ENCODE measurements at regions not wholly inside any gene's neighbourhood (a gene's known extent, or its start where the extent isn't known, plus 50 kb on each side); places are given as distances from the start of the nearest gene placed in this dataset.

DNA sequence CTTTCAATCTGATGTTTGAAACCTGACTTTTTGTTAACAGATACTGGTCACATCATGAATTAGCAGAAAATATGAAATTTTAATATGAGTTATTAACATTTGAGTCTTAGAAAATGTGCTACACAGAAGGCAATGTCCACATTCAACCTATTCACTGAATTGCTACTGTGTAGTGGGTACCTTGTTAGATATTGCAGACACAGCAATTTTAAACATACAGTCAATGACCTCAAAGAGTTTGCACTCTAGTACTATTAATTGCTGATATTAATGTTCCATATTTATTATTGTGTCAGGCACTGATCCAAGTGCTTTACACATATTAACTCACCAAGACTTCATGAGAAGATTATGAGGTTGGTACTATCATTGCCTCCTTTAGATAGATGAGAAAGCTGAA is 385.4 kb upstream of the PKDCC start:
- DNase-seq (ENCODE audit: low read depth, low spot score), result no peak

DNA sequence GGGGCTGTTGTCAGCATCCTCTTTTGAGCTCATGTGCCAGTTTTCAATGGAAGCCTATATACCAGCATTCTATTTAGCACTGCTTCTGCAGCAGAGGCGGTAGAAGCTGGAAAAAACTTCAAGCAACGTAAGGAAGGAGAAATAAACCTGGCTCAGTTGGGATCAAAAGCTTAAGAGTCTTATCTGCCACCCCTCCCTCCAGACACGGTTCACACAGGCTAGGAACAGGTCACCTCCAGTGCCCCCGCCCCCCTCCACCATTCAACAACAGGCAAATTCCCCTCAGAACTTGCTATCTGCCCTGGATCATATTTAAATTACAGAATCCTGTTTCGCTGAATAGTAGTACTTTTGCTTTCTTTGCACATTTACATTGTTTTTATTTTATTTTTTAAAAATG is 384.8 kb upstream of the PKDCC start:
- no peak for DNase-seq (ENCODE audit: low read depth, low spot score)

DNA sequence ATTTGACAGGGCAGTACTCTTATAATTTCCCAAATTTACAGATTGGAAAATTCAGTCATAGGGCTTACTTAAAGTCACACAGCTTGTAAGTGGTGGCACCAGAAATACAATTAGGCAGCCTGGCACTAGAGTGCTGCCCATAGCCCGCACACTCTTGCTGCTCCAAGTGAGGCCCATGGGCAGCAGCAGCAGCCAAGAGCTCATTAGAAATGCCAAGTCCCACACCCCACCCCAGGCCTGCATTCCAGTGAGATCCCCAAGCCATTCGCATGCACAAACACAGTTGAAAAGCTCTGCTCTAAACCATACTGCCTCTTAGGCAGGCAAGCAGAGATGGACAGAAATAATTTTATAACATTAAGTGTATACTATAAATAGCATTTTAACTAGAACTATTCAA is 379.3 kb upstream of the PKDCC start:
- DNase-seq (ENCODE audit: low read depth, low spot score), result no peak

DNA sequence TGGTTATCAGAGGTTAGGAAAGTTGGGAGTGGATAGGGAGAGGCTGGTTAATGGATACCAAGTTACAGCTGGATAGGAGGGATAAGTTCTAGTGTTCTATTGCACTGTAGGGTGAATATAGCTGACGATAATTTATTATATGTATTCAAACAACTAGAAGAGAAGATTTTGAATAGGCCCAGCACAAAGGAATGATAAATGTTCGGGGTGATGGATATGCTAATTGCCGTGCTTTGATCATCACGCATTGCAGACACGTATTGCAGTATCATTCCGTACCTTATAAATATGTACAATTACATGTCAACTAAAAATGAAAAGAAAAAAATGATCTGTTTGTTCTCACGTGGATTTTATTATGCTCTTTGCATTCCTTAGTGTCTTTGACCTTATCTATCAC is 369.2 kb upstream of the PKDCC start:
- DNase-seq (ENCODE audit: low read depth, low spot score), result no peak

DNA sequence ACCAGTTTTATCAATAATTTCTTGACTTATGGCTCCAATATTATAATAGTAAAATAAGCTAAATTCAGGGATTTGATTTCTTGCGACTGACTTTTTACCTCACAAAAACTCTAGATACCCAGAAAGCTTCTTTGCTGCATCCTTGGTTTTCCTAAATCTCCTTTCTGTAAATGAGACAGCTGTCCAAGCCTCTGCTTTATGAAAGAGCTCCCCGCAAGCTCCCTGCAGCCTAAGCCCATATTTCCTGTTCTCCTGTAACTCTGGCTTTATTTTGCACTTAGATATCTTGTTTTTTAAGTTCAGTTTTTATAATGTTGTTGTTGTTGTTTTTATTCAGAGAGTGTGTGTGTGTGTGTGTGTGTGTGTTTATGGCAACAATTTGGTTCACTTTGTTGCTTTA is 361.7 kb upstream of the PKDCC start:
- DNase-seq (ENCODE audit: low read depth, low spot score), result no peak

DNA sequence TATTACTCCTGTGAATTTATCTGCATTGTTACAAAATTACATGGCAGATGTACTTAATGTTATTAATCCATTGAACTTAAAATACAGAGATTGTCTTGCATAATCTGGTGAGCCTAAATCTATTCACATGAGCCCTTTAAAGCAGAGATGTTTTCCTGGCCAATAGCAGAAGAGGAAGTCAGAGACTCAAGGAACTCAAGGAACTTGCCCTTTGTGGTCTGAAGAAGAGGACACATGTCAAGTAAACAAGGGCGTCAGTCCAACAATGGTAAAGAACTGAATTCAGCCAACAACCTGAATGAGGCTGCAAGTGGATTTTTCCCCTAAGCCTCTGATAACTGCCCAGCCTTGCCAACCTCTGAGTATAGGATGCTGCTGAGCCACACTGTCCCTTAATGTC is 356.3 kb upstream of the PKDCC start:
- no peak for DNase-seq (ENCODE audit: low read depth, low spot score)

DNA sequence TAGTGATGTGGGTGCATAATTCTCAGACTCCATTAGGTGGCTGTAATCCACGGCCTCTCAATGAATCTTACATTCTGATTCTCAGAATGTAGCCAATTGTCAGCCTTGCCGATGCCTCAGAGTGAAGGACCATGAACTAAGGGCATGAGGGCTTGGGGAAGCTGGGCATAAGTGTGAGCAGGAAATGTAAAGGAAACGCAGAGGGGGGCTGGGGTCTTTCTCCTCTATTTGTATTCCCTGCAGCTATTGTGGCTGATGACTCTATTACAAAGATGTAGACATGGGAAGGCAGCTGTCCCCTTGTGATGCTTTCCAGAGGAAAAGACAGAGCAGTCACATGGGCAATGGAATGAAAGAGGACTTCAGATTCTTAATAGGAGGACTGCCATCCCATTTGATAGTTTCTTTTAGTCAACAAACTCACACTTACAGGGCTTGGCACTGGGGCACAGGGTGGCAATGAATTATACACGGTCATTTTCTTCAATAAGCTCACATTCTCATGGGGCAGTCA is 353.2 kb upstream of the PKDCC start:
- no peak for DNase-seq (ENCODE audit: low read depth, low spot score)

DNA sequence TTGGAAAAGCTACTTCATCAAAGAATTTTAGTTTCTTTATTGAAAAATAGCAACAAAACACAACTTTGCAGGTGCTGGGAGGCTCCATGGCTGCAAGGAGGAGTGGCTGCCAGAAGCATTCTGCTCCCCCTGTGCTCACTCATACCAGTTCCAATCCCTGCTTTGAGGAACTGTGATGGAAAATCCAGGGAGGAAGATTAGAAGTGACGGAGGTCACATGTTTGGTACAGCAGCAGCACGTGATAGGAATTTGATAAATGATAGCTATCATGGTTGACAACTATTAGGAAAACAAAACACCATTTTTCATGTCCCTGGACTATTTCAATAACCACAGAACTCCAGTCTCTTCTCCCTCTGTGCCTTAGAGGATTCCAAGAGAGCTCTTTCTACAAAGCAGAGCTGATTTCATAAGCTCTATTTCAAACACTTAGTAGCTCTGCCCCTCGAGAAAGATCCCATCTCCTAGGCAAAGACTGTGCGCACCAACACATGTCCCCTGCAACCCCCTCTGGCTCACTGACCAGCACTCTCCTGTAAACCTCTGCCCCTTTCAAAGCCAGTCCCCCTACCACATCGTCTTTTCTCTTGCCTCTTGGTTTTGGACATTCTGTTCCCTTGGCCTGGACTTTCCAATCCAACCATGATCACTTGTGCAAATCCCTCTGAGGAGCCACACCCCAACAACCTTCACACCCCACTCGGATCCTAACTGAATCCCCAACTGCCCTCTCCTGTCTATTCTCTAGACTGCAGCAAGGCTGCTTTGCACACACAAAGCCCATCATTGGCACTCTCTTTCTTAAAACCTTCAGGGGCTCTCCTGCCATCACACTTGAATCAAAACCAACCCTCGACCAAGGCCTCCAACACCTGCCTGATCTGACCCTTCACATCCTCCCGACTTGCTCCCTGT is 352.4 kb upstream of the PKDCC start:
- no peak for DNase-seq (ENCODE audit: low read depth, low spot score)

DNA sequence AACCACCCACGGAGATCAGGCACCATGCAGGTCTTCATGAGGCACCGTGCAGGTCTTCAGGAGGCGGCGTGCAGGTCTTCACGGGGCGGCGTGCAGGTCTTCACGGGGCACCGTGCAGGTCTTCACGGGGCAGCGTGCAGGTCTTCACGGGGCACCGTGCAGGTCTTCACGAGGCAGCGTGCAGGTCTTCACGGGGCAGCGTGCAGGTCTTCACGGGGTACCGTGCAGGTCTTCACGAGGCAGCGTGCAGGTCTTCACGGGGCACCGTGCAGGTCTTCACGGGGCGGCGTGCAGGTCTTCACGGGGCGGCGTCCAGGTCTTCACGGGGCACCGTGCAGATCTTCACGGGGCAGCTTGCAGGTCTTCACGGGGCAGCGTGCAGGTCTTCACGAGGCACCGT is 350.4 kb upstream of the PKDCC start:
- no peak for DNase-seq (ENCODE audit: low read depth, low spot score)

DNA sequence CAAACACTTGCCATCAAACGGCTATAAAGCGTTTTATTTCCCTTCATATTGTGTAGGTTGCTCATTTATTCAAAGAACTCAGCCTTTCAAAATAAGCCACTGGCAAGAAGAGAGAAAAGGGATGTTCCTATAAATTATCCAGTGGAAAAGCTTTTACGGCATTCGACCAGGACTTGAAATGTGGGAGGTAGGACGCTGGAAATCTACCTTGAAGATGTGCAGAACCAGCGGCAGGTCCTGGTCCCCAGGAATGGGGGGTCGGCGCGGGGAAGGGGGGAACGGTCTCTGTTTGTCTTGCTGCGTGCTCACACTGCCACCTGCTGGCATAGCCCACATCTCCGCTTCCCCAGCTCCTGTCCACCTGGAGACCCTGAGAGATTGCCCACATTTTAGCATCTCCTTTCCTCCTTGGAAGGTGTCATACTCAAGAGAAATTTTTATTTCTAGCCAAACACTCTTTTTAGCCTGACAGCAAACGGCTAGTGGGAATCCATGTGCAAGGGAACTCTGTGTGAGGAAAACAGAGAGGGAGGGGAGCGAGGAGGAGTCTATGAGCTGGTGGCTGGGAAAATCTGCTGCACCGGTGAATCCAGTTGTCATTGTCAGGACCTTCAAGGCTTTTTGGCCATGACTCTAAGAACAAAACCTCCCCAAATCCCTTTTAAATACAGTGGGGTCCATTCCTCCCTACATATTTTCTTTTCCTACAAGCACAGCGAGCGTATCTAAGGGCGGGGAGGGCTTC is 349.0 kb upstream of the PKDCC start:
- no peak for DNase-seq (ENCODE audit: low read depth, low spot score)

DNA sequence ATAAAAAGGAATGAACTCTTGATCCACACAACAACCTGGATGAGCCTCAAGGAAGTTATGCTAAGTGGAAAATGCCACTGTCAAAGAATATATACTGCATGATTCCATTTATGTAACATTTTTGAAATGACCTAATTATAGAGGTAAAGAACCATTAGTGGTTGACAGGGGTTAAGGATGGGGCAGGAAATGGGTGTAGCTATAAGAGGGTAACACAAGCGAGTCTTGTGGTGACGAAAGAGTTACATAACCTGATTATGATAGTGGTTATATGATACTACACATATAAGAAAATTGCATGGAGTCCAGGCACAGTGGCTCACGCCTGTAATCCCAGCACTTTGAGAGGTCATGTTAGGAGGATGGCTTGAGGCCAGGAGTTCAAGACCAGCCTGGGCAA is 346.6 kb upstream of the PKDCC start:
- DNase-seq (ENCODE audit: low read depth, low spot score), result no peak

DNA sequence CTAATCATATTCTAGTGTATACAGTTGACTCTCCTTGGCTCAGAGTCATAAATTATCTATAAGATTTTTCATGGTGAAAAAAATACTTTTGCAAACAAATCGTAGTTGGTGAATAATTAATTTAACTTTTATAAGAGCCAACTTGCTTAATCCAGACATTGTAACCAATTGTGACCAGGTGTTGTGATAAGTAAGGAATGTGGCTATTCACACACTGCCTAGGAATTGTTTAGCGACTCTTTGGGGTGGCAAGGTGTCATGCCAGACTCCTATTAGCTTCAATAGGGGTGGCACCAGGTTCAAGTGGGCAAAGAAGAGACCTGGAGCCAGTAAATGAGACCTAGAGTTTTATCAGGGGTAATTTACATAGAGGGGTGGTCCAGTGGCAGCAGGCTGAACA is 344.7 kb upstream of the PKDCC start:
- no peak for DNase-seq (ENCODE audit: low read depth, low spot score)

DNA sequence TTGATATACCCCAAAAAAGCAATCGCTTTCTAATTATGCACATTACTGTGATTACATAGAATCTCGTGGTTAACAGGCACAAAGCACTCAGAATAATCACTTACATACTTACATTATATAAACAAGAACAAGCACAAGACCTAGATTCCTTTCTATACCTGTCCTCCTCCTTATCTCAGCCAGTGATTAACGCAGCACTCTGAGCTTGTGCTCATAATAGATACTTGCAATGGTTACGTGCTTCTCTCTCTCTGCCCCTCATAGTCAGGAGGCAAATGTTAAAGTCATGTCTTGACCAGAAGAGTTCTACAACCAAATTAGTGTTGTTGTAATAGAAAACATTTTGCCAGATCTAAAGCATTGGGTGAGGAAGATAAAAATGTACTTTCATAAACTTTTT is 342.2 kb upstream of the PKDCC start:
- DNase-seq (ENCODE audit: low read depth, low spot score), result no peak

DNA sequence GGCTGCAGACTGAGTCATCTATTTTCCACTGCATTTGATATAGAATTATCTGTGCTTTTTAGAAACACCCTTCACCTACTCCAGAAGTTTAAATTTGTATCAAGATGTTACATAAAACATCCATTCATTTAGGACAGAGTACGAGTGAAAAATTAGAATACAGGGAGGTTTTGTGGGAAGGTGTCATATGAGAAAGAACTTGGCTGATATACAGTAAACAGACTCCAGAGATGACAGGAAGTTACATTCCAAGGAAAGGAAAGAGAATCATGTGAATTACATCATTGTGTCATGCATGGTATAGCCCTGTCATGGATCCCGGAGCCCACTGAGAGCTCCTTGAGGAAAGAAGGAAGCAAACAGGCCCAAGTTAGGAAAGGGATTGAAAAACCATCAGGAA is 341.5 kb upstream of the PKDCC start:
- no peak for DNase-seq (ENCODE audit: low read depth, low spot score)

DNA sequence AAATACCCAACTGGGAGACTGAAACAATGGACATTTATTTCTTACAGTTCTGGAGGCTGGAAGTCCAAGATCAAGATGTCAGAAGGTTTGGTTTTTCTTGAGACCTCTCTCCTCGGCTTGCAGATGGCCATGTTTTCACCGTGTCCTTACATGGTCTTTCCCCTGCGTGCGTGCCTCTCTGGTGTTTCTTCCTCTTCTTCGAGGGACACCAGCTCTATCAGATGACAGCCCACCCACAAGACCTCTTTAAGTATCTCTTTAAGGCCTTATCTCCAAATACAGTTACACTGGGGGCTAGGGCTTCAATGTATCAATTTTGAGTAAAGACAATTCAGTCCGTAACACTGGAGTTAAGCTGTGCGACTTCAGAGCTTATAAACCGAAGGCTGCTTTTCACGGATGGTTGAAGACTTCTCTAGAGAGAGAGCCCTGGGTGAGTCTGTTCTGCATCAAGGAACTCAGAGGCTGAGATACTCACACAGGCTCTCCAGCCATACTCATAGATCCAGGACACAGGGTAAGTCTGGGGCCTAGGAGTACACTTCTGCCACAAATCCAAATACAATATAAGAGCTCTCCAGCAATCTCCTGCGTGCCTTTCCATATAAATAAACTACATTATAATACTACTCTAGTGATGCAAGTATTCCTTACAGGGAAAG is 339.9 kb upstream of the PKDCC start:
- DNase-seq (ENCODE audit: low read depth, low spot score), result no peak

DNA sequence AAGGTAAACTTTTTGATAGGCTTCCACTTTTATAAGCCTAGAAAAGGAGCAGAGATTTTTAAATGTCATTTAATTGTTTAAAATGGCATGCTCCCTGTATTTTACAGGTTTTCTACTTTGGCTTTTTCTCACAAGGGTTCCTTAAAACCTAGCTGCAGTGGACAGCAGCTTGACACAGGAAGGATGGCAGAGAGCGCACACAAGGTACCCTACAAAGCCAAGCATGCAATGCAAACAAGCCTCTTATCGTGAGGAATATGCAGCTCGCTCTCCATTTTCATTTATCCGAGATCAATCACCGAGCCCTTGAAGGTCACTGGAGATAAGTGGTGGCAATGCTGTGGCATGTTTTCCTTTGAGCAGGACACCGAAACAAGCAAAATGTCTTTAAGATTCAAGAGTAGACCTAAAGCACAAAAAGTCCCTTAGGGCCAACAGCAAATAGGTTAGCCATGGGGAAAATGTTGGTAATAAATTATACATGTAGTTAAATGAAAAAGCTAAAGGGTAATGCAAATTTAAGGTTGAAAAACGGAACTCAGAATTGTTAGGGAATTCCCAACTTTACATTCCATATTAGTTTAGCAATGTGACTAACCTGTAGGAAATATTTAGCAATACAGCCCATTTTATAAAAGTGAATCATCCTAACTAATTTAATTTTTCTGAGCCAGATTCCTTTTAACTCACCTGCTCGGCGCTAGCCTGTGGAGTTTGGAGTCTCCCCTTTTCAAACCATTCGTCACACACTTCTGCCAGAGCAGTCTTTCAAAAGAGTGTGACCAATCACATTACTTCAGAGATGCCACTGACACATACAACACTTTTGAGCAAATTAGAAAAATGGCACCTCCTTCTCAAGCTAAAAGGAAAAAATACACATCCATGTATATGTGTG is 337.9 kb upstream of the PKDCC start:
- no peak for DNase-seq (ENCODE audit: low read depth, low spot score)

DNA sequence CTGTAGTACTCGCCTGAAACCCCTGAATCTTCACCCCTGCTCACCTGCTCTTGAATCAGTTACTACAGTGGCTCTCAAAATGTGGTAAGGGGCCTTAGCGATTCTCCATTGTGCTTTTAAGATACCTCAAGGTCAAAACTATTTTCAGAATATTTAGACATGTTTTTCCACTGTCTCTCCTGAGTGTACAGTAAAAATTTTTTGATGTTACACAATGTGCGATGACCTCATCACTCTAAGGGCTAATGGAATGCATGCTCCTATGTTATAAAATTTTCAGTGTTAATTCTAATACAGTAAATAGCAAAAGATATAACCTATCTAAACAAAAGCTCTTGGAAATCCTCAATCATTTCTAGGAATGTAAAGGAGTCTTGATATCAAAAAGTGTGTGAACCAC is 336.9 kb upstream of the PKDCC start:
- no peak for DNase-seq (ENCODE audit: low read depth, low spot score)

DNA sequence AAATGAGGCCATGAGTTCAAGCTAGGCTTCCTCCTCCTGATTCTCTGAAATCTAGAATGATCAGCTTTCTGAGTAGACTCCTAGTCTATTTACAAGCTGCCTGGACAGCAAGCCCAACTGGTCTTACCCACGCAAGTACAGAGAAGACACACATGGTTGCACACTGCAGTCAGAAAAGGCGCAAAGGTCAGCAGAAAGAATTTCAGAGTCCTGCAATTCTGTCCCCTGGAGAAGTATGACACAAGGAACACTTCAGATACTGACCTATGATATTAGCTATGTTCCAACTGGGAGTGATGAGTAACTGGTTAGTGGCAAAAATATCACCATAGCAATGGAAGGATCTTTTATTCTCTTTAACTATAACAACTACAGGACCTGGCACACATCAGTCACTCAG is 336.1 kb upstream of the PKDCC start:
- DNase-seq (ENCODE audit: low read depth, low spot score), result no peak

DNA sequence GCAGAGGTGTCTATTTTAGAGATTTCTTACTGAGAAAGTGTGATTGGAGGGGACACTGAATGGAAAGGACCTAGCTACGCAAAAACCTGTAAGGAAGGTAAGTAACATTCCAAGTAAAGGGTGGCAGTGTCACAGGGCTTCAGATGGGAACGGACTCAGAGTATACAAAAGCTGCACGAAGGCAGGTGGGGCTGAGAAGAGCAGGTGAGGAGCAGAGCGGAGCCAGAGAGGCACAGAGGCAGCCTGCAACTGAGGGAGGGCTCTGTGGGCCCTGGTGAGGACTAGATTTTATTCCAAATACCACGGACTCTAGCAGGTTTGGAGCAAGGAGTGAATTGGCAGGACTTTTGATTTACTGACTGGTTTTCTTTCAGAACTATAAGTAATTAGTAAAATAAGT is 331.3 kb upstream of the PKDCC start:
- no peak for DNase-seq (ENCODE audit: low read depth, low spot score)

DNA sequence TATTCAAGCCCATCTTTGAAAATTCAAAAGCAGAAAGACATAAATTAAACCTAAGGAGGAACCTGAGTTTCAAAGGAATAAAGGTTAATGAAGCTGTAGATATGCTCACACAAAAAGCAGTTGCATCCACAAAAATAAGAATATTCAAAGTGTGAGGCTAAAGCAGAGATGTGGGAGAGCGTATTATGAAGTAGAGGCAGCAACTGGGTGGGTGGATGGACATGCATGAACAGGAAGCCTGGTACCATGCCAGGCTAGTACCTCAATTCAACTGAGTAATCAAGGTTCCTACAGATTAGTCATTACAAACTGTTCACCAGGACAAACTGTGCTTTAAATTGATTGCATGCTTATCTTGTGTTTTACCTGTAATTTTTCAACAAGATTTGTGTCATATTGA is 330.0 kb upstream of the PKDCC start:
- DNase-seq (ENCODE audit: low read depth, low spot score), result no peak

DNA sequence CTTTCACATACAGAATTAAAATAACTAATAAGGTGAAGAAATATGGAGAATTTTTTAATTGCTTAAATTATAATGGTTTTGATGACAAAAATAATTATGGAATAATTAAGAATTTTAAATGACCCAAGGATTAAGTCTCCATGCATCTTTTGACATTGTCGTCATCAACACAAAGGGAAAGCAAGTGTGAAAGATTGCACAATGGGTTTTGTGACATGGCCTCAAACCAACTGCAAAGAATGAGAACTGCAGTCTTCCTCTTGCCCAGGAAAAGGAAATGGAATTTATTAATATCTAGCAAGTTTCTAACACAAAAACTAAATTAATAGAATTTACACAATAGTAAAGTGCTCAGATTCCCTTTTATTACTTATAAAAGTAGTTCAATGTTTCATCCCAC is 329.1 kb upstream of the PKDCC start:
- DNase-seq (ENCODE audit: low read depth, low spot score), result no peak

Data from activated naive CD8-positive, alpha-beta T cell treated with anti-CD3 and anti-CD28 coated beads, Interleukin-2, amount 50 U/mL, for 16 hours (primary cell).